Peyer's patch (tissue), 4 donors: ENCODE measurements at regions not wholly inside any gene's neighbourhood (a gene's known extent, or its start where the extent isn't known, plus 50 kb on each side); places are given as distances from the start of the nearest gene placed in this dataset.

Experiments used
- DNase-seq, 3 donors: peaks; one replicate each; pipeline ENCODE4 v3.0.0-alpha.2; 2017 to 2019
- H3K27ac ChIP-seq, 4 donors: fragments of 200-600 bp; sonication (generic); one replicate each; pipeline ENCODE4 v1.5.1; 2016 to 2019
- H3K27me3 ChIP-seq, 2 donors: fragments of 200-600 bp; sonication (generic); one replicate each; pipeline ENCODE4 v1.5.1; 2019
- H3K36me3 ChIP-seq, 3 donors: fragments of 200-600 bp; sonication (generic); one replicate each; pipeline ENCODE4 v1.5.1; 2016 to 2019
- H3K4me1 ChIP-seq, 4 donors: fragments of 200-600 bp; sonication (generic); one replicate each; pipeline ENCODE4 v1.5.1; 2016 to 2019
- H3K4me3 ChIP-seq, 4 donors: fragments of 200-600 bp; sonication (generic); 1 replicate in 3 of 4; 2 replicates in 1 of 4; pipeline ENCODE4 v1.5.1; 2016 to 2019; ENCODE audit warnings: mild to moderate bottlenecking in 1 of 4
- H3K9me3 ChIP-seq, 4 donors: fragments of 200-600 bp; sonication (generic); one replicate each; pipeline ENCODE4 v1.5.1; 2016 to 2019; ENCODE audit warnings: mild to moderate bottlenecking in 1 of 4
- POLR2A ChIP-seq, 2 donors: fragments of 450-650 bp; IDR thresholded peaks; one replicate each; pipeline ENCODE4 v1.5.1; 2017; ENCODE audit warnings: antibody characterized with exemption in 2 of 2, mild to moderate bottlenecking in 2 of 2, moderate library complexity in 2 of 2
- TF ChIP-seq, protein P1 (sequence below), 6 experiments: fragments of 450-650 bp in 4 of 6; fragments of 200-600 bp in 2 of 6; sonication (generic) in 1 of 6; IDR thresholded peaks; one replicate each; pipeline ENCODE4 v1.5.1; 2017 to 2019; ENCODE audit warnings: antibody characterized with exemption in 6 of 6, mild to moderate bottlenecking in 3 of 6, moderate library complexity in 1 of 6

DNA sequence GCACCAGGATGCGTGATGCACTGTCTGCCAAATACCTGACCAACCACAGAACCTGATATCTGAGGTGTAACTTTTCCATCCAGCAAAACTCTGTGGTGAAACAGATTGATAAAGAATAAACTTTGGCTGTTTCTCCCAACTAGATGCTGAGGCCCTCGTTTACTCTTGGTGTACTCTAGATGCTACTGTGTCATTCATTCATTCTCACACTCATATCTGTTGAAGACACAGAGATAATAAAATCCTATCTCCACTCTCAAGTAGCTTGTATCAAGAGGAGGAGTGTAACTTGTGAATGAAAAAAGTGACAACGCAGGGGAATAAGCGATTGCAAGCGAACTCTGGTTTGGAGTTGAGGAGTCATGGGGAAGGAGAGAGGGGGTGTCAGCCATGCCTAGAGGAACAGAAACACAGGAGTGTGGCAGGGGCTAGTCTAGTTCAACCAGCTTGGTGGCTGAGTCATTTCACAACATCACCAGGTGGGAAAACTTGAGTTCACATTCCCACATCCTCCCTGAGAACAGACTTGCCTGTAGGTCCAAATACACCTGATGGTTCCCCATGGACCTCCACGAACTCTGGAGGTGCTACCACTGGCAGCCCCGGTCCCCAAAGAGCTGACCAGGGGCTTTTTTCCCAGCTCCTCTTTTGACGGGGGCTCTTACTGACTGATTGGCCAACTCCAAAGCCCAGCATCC is 73.3 kb upstream of the SNRK start:
- Histone ChIP-seq H3K9me3 (no peaks in the 10 kb centered on the region), H3K27me3 (no peaks in the 10 kb centered on the region), H3K36me3 (no peaks in the 10 kb centered on the region), H3K4me1 (no peaks in the 10 kb centered on the region), H3K4me3 (no peak overlapping the region), H3K27ac (peak overlapping the region in 1 of 4 donors; percentile 25)
- TF ChIP-seq POLR2A (IDR thresholded peaks at IDR 0.05) = no peak
- TF ChIP-seq, protein P1, sequence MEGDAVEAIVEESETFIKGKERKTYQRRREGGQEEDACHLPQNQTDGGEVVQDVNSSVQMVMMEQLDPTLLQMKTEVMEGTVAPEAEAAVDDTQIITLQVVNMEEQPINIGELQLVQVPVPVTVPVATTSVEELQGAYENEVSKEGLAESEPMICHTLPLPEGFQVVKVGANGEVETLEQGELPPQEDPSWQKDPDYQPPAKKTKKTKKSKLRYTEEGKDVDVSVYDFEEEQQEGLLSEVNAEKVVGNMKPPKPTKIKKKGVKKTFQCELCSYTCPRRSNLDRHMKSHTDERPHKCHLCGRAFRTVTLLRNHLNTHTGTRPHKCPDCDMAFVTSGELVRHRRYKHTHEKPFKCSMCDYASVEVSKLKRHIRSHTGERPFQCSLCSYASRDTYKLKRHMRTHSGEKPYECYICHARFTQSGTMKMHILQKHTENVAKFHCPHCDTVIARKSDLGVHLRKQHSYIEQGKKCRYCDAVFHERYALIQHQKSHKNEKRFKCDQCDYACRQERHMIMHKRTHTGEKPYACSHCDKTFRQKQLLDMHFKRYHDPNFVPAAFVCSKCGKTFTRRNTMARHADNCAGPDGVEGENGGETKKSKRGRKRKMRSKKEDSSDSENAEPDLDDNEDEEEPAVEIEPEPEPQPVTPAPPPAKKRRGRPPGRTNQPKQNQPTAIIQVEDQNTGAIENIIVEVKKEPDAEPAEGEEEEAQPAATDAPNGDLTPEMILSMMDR (IDR thresholded peaks at IDR 0.05) = no peak
- DNase-seq = no peak

DNA sequence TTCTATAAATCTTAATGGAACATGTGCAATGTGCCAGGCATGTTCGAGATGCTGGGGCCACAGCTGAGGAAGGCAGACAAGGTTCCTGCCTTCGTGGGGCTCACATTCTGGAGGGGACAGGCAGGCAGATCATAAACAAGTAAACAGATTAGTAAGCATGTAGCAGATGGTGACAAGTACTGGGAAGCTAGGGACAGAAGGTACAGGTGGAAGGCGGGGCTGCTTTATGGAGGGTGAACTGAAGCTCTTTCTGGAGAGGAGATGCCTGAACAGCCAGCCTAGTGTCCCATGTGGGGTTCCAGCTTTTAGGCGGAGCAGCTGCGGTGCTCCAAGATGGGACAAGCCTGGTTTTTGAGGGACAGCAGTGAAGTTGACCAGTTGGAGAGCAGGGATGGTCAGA is 74.7 kb upstream of the SNRK start:
- Histone ChIP-seq H3K4me3 (no peak overlapping the region), H3K36me3 (no peaks in the 10 kb centered on the region), H3K9me3 (no peaks in the 10 kb centered on the region), H3K27ac (no peak overlapping the region), H3K27me3 (no peaks in the 10 kb centered on the region), H3K4me1 (no peaks in the 10 kb centered on the region)
- TF ChIP-seq, protein P1 (IDR thresholded peaks at IDR 0.05) = no peak
- no peak for TF ChIP-seq POLR2A (IDR thresholded peaks at IDR 0.05)
- no peak for DNase-seq

DNA sequence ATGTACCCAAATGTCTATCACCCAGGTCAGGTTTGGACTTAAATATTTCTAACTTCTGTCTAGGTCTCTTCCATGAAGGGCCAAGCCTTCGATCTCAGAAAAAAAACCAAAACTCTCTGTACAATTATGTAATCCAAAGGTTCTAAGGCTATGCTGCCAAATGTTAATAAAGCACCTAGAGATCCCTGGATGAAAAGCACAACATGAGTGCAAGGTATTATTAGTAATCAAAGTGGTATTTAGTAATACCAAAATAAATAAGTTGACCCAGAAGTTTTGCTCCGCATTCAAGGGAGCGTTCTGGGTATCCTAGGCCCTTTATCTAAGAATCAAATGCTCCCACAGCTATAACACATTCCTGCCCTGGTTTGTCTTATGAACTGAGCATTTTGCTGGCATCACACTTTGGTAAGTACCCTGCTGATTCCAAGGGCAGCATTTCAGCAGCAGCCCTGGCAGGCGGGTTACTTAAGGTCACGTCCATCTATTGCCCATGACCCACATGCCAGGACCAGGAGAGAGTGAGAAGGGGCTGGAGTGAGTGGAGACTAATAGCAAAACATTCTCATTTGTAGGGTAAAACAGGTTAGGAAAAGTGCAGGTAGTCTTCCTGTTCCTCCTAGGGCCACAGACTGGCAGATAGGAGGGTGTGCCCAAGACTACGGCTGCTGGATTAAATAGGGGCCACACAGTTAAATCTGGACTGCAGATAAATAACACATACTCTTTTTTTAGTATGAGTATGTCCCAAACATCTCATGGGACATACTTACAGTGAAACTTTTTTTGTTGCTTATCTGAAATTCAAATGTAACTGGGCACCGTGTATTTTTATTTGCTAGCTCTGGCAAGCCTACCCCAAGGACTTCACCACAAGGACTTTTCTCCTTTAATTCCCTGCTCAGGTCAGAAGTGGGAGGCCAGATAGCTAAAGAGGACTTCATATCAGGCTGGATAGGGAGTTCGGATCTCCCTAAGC is 76.0 kb upstream of the SNRK start:
- TF ChIP-seq POLR2A (IDR thresholded peaks at IDR 0.05) = no peak
- TF ChIP-seq, protein P1 (IDR thresholded peaks at IDR 0.05) = no peak
- no peaks in the 10 kb centered on the region for H3K36me3 ChIP-seq
- H3K27ac ChIP-seq = no peak overlapping the region
- no peaks in the 10 kb centered on the region for H3K9me3 ChIP-seq
- DNase-seq = no peak
- H3K27me3 ChIP-seq = no peaks in the 10 kb centered on the region
- no peaks in the 10 kb centered on the region for H3K4me1 ChIP-seq
- H3K4me3 ChIP-seq = no peak overlapping the region

DNA sequence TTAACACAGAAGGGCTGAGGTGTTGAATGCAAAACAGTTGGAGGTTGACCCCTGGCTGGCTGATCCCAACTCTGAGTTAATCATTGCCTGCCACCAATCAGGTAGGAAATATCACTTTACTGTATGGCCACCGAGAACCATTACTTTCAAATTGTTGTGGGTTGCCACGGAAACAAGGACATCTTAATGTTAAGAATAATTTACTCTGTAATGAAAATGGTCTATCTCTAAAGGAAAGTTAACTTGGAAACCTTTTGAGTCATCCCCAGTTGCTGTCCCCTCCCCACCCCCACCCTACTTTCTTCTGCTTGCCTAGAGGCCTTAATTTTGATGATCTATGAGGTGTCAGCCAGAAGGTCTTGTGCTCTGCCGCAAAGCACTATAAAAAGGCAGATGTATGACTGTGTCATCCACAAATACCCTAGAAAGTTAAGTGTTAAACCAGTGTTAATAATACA is 78.7 kb upstream of the SNRK start:
- no peak overlapping the region for H3K27ac ChIP-seq
- DNase-seq = peak in 1 of 3 donors; percentile 60
- no peaks in the 10 kb centered on the region for H3K4me1 ChIP-seq
- H3K36me3 ChIP-seq = no peaks in the 10 kb centered on the region
- no peak for TF ChIP-seq POLR2A (IDR thresholded peaks at IDR 0.05)
- TF ChIP-seq, protein P1 (IDR thresholded peaks at IDR 0.05) = no peak
- H3K4me3 ChIP-seq = no peak overlapping the region
- H3K27me3 ChIP-seq = no peaks in the 10 kb centered on the region
- H3K9me3 ChIP-seq = no peaks in the 10 kb centered on the region

DNA sequence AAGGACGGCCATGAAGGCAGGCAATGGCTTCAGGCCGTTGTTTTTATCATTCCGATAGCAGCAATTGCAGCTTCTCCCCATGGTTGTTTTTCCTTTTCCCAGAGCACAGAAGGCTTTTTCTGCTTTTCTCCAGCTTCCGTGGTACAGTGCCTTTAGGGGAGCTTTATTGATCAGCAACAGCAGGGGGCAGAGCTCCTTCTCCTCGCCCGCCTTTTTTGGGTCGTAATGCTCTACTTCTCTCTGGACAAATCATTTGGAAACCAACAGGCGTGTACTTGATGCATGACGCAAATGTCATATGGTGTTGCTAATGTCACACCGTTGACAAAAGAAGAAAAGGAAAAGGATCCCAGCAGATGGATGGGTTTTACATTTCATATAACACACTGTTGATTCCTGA is 79.7 kb upstream of the SNRK start:
- TF ChIP-seq, protein P1 (IDR thresholded peaks at IDR 0.05) = no peak
- no peak for TF ChIP-seq POLR2A (IDR thresholded peaks at IDR 0.05)
- no peaks in the 10 kb centered on the region for H3K27me3 ChIP-seq
- H3K9me3 ChIP-seq = no peaks in the 10 kb centered on the region
- H3K27ac ChIP-seq = no peak overlapping the region
- no peaks in the 10 kb centered on the region for H3K36me3 ChIP-seq
- no peaks in the 10 kb centered on the region for H3K4me1 ChIP-seq
- DNase-seq = no peak
- no peak overlapping the region for H3K4me3 ChIP-seq
